ENCODE measurements at regions not wholly inside any gene's neighbourhood (a gene's known extent, or its start where the extent isn't known, plus 50 kb on each side); places are given as distances from the start of the nearest gene placed in this dataset.

GRCh38 chr10:3625959-3626751 lies 158.9 kb downstream of the KLF6 start:
- DNase-seq (ENCODE audit: low spot score) = no peak

DNA sequence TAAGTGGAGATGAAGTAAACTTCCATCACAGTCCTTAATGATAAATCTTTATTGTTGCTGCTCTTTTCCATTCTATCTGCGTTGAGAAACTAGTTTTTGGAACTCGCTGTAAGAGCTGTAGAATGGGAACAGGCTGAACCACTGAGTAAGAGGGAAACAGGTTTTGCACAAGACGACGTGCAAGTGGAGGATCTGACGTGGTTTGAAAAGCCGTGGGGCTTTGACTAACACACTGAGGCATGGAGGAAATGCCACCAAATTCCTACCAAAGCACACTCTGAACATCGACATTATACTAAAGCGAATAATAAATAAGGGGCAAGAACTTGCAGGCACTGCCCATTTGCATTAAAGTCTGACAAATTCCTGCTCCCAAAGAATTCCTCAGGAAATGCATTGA lies 160.6 kb downstream of the KLF6 start:
- no peak for DNase-seq (ENCODE audit: low spot score)

- no peak for DNase-seq (ENCODE audit: low spot score)
These were observed 161.3 kb downstream of the KLF6 start for GRCh38 chr10:3623746-3624145.

- no peak for DNase-seq (ENCODE audit: low spot score)
These were observed 162.0 kb downstream of the KLF6 start for GRCh38 chr10:3622845-3623621.

- no peak for DNase-seq (ENCODE audit: low spot score)
These were observed 162.6 kb downstream of the KLF6 start for GRCh38 chr10:3622427-3622826.

GRCh38 chr10:3620818-3621217 lies 164.2 kb downstream of the KLF6 start:
- DNase-seq (ENCODE audit: low spot score) = no peak

DNA sequence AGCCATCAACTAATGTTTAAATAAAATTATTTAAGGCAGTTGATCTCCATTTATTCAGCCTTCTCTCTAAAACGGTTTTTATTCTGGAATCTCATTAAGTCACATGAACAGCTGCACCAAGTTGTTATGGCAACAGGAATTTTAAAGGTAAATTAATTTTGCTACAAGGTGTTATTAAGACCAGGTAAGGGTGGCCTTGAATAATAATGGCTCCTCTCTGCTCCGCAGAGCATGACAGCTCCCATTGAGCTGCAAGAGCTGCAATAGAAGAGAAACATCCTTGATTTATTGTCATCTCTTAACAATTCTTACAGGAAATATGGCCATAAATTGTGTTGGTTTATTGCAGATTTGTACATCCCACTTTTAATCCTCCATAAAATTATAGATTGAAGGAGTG lies 165.8 kb downstream of the KLF6 start:
- DNase-seq (ENCODE audit: low spot score) = no peak

DNA sequence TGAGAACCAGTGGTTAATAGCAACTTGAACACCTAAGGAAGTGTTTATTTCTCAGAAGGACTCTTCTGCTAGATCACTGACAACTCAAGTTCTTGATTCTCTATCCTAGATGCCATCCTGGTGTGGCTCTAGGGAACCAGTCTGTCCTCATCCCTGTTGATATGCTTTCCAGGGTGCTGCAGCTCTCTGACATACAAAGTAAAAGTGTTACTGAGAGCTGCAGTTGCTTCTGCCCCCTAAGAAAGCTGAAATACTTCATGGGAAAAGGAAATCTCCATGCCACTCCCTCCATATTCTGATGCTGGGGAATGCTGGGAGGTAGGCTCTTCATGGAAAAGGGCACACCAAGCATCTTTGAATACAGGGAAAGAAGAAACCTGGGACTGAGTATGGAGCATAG lies 168.1 kb downstream of the KLF6 start:
- no peak for DNase-seq (ENCODE audit: low spot score)

GRCh38 chr10:3613318-3613717 lies 171.7 kb downstream of the KLF6 start:
- DNase-seq (ENCODE audit: low spot score) = no peak

GRCh38 chr10:3612183-3613001 lies 172.6 kb downstream of the KLF6 start:
- no peak for DNase-seq (ENCODE audit: low spot score)

DNA sequence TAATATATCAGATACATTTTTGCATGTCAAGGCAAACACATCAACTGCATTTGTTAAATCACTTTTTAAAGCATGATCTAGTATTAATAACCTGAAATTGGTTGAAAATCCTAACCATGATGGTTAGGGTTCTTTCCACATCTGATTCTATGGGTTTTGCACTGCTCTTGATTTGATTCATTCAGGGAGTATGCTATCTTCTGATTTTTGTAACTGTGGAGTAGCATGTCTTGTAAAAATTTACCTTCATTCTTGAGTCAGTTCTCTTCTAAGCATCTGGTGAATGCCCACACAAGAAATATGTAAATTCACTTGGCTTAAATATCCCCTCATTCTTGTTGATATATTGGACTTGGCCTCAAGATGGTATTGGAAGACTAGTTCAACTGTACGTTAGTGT lies 178.7 kb downstream of the KLF6 start:
- DNase-seq (ENCODE audit: low spot score) = no peak

- no peak for DNase-seq (ENCODE audit: low spot score)
These were observed 179.1 kb downstream of the KLF6 start for GRCh38 chr10:3605882-3606281.

DNA sequence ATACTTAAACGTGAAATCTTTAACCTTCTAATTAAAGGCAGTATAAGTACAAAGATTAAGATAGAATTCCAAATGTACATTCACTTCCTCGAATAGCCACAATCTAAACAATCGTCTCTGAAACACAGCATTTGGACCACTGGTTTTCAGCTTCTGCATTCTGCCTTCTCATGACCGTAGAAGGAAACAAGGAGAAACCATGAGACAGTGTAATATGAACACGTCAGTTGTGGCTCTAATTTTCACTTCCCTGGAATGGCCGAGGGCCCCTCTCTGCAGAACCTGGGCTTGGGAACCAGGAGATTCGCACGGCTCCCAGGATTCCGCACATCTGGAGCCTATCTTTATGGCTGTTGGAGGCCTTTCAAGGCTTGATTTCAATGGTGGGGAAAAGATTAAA lies 189.3 kb downstream of the KLF6 start:
- no peak for DNase-seq (ENCODE audit: low spot score)

GRCh38 chr10:3593611-3594010 lies 191.4 kb downstream of the KLF6 start:
- DNase-seq (ENCODE audit: low spot score) = no peak

DNA sequence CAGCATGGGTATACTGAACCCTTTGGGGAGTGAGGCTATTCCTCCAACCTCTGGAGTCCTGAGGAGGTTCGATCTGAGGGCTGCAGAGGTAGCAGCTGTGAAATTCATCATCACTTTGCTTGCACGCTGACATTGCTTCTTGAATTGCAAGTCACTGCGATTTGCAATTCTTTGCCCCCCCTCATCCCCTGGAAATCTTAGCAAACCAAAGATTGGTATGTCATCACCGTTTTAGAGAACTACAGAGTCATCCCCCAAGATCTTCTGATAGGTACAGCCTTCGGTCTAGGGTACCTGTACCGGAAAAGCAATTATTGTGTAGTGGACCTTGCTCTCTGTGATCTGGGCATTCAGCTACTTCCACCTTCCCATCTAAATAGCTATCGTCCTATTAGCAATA lies 192.6 kb downstream of the KLF6 start:
- DNase-seq (ENCODE audit: low spot score) = no peak

DNA sequence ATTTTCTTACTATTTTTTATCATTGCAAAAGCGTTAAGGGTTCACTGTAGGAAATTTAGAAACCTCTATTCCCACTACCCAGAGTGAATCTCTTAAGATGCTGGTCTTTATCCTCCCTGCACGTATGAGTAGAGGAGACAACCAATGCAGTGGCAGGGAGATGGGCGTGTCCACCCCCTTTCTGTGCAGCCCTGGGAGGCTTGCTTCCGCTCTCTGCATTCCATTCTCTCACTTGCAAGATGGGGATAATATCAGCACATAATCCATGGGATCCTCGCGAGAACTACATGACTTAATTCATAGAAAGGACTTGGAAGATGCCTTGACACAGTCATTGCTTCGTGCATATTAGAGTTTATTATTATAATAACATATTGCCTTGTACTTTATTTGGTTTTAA lies 196.2 kb downstream of the KLF6 start:
- no peak for DNase-seq (ENCODE audit: low spot score)

- DNase-seq (ENCODE audit: low spot score) = no peak
These were observed 196.7 kb downstream of the KLF6 start for GRCh38 chr10:3588346-3588745.

GRCh38 chr10:3584926-3585784 lies 199.9 kb downstream of the KLF6 start:
- DNase-seq (ENCODE audit: low spot score) = no peak

GRCh38 chr10:3580565-3580964 lies 204.4 kb downstream of the KLF6 start:
- no peak for DNase-seq (ENCODE audit: low spot score)

GRCh38 chr10:3579845-3580244 lies 205.2 kb downstream of the KLF6 start:
- DNase-seq (ENCODE audit: low spot score) = no peak

DNA sequence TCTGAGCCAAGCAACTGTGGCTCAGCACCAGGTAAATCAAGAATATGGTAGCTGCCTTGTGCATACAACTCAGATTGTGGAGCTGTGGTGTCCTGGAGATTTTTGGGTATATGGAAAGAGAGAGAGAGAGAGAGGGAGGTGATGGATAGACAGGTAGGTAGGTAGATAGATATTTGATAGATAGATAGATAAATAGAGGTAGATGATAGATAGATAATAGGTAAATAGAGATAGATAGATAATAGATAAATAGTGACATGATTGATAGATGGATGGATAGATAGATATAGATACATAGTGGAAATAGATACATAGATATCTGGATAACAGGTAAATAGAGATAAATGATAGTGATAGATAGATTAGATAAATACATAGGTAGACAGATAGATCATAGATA lies 206.3 kb downstream of the KLF6 start:
- no peak for DNase-seq (ENCODE audit: low spot score)

- DNase-seq (ENCODE audit: low spot score) = no peak
These were observed 206.8 kb downstream of the KLF6 start for GRCh38 chr10:3578159-3578558.

Data from H4 (cell line).